HS-27A (cell line): ENCODE measurements at regions not wholly inside any gene's neighbourhood (a gene's known extent, or its start where the extent isn't known, plus 50 kb on each side); places are given as distances from the start of the nearest gene placed in this dataset.
"Not testable (repeated sequence)": the region's sequence is repeated elsewhere in the genome, so short reads cannot be mapped to it uniquely, and the experiment has no call there.

Experiments
- DNase-seq: peaks from one replicate; pipeline ENCODE4 v3.0.0-alpha.2; 2012; ENCODE audit warnings: low read depth, missing footprints

GRCh38 chr3:109804697-109805096, 467.4 kb upstream of the DPPA4 start:
- DNase-seq: no peak

DNA sequence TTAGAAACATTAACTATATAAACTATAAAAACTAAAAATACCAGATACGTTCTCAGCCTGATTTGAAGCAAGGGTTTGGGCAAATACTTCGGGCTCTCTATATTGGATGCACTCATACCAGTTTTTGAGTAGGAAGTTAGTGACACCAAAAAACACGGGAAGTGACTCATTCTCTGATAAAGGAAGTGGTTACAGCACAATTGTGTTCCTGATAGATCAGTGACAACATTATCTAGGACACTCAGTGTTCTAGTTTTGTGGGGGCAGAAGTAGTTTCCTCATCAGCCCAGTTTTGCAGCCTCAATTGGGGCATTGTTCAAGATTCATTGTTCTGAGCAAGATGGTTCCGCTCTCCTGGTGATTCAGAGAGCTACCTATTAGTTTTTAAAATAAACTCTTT, 469.6 kb upstream of the DPPA4 start:
- peak; percentile 36 for DNase-seq

DNA sequence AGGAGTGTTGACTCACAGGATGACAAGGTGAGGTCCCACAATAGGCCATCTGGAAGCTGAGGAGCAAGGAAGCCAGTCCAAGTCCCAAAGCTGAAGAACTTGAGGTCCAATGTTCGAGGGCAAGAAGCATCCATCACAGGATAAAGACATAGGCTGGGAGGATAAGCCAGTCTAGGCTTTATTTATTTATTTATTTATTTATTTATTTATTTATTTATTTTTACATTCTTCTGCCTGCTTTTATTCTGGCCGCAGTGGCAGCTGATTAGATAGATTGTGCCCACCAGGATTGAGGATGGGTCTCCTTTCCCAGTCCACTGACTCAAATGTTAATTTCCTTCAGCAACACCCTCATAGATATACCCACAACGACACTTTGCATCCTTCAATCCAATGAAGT, 472.2 kb upstream of the DPPA4 start:
- DNase-seq: no peak

DNA sequence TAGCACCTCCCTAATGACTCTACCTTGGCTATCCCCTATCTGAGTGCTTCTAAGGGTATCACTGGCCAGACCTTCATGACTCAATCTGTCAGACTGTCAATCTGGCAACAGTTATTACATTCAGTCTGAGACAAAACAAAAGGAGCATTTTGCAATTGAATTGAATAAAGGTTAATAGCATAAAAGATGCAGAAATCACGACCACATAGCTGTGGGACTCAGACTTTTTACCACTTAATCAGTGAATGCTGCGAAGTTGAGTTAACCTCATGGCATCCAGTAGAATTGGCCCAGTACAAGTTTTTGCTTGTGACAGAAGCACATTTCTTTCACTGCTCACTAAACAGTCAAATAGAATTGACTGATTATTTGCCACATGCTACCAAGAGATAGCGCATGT, 480.7 kb upstream of the DPPA4 start:
- no peak for DNase-seq

DNA sequence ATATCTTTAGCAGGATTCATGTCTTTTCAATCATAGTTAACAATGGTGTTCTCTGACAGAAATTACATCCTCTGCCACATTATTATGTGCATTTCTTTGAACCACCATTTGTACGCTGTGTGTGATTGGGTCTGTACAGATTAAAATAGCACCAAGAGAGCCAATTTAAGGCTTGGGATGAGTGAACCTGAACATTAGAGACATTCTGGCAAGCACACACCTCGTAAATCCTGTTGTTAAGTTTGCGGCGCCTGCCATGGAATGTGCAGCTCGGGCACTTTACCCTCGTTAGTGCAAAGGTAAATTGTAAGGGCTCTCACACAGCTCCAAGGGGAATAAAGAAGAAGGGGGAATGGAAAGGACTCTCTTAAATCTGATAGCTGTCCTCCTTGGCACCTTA, 482.4 kb upstream of the DPPA4 start:
- DNase-seq: no peak

GRCh38 chr3:109825971-109826810, 488.8 kb upstream of the DPPA4 start:
- no peak for DNase-seq

GRCh38 chr3:109831403-109831802, 494.1 kb upstream of the DPPA4 start:
- DNase-seq: no peak

DNA sequence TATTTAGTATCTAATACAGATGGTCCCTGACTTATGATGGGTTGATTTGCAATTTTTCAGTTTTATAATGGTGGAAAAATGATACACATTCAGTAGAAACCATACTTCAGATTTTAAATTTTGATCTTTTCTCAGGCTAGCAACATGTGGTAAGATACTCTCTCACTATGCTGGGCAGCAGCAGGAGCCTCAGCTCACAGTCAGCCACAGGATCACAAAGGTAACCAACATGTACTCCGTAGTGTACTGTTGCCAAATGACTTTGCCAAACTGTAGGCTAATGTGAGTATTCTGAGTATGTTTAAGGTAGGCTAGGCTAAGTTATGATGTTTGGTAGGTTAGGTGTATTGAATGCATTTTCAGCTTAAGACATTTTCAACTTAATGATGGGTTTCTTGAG, 498.6 kb upstream of the DPPA4 start:
- DNase-seq: no peak

DNA sequence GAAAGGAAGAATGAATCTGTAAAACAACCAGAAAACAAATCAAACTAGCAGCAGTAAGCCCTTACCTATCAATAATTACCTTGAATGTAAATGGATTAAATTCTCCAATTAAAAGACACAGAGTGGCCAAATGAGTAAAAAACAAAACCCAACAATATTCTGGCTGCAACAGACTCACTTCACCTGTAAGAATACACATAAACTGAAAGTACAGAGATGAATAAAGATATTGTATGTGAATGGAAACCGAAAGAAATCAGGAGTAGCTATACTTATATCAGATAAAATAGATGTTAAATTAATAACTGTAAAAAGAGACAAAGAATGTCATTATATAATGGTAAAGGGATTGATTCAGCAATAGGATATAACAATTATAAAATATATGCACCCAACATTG, 514.5 kb upstream of the DPPA4 start:
- no peak for DNase-seq

GRCh38 chr3:109852283-109852682, 514.9 kb upstream of the DPPA4 start:
- DNase-seq: no peak

GRCh38 chr3:109853077-109853731, 515.9 kb upstream of the DPPA4 start:
- no peak for DNase-seq

DNA sequence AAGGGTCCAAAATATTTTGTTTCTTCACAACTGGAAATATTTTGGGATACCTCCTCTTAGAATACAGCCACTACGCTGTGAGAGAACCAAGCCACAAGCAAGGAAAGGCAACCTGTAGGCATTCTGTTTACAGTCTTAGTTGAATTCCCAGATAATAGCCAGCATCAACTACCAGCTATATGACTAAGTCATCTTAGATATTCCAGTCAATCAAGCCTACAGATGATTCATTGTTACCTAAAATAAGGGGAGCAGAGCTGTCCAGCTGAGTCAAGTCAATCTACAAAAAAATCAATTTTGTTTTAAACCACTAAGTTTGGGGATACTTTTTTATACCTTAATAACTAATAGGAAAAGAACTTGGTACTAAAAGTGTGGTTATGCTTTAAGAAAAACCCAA, 526.4 kb upstream of the DPPA4 start:
- no peak for DNase-seq

GRCh38 chr3:109864452-109864851, 527.1 kb upstream of the DPPA4 start:
- no peak for DNase-seq

DNA sequence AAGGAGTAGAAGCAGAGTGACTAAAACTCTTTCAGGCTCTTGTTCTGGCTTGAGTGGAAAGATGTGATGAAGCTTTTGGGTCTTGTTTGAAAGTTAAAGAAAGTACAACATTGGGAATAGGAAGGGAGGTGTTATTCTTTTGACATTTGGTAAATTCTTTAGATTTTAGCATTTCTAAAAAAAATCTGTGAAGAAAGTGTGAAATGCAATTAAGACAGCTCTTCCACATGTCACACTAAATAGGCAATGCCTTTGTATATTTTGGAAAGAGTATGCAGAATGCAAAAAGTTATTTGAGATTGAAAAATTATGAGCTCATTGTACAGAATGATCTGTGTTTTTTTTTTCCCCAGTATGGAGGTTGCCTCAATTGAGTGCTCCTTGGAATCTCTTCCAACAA, 532.2 kb upstream of the DPPA4 start:
- DNase-seq: no peak

GRCh38 chr3:109874896-109875708, 537.8 kb upstream of the DPPA4 start:
- no peak for DNase-seq

- DNase-seq: not testable (repeated sequence)
Observed at GRCh38 chr3:109877616-109878015, 540.3 kb upstream of the DPPA4 start.

GRCh38 chr3:109882144-109882543, 544.8 kb upstream of the DPPA4 start:
- DNase-seq: no peak

DNA sequence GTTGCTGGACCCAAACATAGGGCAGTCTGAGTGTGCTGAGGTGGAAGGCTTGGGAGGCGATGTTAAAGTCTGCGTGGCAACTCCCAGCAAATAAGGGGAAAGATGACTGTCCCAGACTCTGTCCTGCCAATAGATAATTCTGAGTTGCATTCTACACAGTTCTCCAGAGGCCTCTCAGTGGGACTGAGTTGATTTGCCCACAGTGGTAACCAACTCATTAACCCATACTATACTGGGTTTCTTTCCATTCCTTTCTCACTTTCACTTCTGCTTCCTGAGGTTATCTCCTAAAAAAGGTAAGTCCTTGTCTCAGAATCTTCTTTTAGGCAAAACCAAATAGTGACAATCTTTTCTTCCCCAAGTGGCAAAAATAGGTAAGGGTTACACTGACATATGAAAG, 549.9 kb upstream of the DPPA4 start:
- DNase-seq: no peak

DNA sequence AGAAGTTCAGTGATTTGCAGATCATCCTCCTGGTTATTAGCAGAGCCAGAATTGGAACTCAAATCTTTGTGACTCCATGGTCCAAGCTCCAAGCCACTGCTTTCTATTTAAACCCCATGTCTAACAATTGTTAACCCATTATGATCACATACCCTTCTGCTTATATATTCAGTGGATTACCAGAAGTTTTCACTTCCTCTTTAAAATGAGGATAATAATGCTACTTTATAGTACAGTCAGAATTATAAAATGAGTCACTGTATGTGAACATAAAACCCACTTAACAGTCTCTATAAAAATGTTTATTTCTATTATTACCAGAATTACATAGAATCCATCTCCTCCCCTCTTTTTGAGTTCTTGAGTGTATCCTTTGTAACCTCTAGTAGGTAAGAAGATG, 550.7 kb upstream of the DPPA4 start:
- no peak for DNase-seq

DNA sequence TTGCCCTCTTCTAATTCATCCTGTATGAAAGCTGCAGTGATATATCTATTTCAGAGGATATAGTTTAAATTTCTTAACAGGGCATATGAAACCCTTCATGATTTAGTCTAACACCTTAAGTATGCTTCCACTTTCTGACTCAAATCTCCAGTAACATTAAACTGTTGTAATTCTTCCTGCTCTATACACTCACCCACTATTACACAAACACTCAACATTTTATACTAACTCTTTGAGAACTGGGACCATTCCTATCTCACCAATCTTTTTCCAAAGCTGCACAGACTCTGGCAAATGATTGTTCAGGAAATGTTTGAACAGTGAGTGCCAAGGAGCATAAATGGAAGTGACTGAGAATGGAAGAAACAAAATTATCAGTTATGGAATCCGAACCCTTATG, 560.4 kb upstream of the DPPA4 start:
- DNase-seq: no peak

GRCh38 chr3:109899925-109900324, 562.6 kb upstream of the DPPA4 start:
- DNase-seq: no peak

GRCh38 chr3:109900783-109901182, 563.4 kb upstream of the DPPA4 start:
- DNase-seq: no peak

DNA sequence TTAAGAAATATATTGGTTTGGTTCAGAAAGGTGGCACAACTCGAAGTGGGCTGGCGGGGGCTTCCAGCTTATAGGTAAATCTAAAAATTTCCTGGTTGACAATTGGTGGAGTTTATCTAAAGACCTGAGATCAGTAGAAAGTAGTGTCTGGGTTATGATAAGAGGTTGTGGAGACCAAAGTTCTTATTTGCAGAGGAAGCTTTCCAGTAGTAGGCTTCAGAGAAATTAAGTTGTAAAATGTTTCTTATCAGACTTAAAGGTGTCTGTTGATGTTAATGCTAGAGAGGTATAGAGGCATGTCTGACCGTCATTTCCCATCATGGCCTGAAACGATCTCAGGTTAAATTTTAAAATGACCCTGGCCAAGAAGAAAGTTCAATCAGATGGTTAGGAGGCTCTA, 565.2 kb upstream of the DPPA4 start:
- DNase-seq: no peak
